SHP77 (cell line): ENCODE measurements at regions not wholly inside any gene's neighbourhood (a gene's known extent, or its start where the extent isn't known, plus 50 kb on each side); places are given as distances from the start of the nearest gene placed in this dataset.
"Not testable (repeated sequence)": the region's sequence is repeated elsewhere in the genome, so short reads cannot be mapped to it uniquely, and the experiment has no call there.

ENCODE experiments used
- DNase-seq, 2 experiments: peaks; one replicate each; lab custom pipeline; 2025; lab: John Stamatoyannopoulos, UW

DNA sequence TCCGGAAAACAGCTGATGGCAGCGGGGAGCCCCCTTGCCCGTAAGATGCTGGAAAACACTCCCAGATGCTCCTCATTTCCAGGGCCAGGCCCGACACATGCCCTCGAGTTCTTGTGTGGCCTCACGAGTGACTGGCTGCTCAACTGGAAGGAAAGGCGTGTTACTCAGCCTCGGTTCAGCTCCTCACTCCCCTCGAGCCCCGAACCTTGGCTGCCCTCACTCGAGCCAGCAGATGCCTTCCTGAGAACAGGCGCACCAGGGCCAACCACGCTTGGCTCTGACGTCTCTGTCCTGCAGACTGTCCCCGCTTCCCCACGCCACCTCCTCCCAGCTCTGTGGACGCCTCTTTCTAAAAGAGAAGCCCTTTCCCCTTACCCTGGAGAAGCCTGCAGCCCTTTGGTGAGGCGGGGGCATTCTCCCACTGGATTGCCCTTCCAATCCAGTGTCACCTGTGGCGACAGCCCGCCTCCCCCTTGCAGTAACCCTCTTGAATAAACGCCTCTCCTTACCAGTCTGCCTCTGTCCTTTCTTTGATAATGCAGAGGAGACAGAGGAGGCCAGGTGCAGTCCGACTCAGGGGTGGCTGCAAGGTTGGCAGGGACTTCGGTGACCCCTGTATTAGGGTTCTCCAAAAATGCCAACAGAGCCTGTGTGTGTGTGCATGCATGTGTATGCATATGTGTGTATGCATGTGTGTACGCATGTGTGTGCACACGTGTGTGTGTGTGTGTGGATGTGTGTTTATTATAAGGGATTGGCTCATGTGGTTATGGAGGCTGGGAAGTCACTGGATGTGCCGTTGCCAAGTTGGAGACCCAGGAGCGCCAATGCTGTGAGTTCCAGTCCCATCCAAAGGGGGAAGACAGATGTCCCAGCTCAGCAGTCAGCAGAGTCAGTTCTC lies 166.3 kb downstream of the KIF26A start:
- DNase-seq, result no peak

DNA sequence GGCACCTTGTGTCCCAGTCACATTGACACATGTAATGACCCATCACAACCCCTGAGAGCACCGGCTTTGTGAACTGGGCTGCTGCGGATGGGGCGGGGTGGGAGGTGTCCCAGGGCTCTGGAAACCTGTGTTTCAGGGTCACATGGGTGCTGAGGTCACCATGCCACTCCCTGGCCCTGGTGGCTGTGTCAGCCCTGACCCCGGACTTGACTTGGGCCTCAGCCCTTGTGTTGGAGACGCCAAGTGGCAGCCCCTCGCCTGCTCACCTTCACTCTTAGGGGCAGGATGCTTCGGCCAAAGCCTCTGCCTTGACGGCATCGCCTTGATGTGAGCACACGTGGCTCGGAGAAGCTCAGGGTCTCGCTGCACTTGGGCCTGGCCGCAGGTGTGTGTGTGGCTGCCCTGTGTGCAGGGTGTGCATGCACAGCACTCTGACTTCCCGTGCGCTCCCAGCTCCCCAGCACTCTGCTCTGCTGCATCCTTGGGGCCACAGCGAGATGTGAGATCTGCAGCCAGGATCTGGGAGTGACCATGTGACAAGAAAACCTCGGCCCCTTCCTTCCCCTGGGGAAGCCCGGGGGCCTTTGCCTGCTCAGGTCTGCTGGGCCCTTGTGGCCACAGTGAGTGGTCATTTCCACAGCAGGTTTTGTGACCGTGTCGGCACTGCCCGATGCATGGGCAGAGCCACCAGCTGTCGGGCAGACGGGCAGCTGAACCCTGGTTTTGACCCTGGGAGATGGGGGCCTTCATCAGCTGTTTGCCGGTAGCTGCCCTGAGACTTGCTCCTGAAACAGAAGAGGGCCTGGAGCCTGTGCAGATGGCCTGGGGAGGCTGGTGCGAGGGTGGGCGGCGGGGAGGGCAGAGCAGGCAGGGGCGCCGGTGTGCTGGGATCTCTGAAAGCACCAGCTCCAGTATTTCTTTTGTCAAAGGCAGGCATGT lies 167.4 kb downstream of the KIF26A start:
- DNase-seq, result no peak

DNA sequence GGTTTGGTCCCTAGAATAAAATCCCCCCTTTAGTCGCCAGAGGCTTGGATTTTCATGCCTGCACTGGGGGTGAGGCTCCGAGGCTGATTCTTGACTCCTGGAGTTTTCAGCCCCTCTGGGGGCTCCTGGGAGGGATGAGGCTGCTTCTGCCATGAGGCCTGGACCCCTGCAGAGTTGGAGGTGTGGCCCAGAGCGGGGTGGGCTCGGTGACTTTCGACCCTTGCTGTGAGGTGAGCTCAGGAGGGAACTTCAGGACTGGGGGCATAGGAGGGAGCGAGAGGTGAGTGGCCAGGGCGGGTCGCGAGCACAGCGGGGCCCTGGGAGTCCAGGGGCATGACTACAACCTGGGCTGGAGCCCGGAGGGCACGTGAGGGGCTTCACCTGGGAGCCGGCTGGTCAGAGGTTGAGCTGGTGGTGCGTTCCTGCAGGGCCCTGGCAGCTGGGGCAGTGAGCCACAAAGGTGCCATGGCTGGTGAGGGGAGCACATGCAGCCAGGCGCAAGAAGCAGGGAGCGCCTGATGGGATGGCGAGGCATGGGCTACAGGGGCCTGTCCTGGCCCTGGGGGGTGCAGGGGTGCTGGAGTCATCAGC lies 168.2 kb downstream of the KIF26A start:
- no peak for DNase-seq

DNA sequence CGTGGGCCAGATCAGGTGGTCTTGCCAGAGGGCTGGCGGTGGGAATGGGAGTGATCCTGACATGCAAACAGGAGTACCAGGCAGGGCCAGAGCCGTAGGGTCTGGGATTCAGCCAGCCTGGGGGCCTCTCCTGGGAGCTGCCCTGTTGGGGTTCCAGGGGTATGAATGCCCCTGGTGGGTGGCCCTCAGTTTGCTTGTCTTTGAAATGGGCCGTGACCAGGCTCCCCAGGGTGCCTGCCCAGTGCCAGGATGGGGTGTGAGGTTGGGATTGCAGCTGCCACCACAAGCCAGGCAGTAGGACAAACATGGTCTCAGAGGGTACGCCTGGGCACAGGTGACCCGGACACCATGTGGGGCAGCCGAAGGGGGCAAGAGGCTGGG lies 168.8 kb downstream of the KIF26A start:
- no peak for DNase-seq

DNA sequence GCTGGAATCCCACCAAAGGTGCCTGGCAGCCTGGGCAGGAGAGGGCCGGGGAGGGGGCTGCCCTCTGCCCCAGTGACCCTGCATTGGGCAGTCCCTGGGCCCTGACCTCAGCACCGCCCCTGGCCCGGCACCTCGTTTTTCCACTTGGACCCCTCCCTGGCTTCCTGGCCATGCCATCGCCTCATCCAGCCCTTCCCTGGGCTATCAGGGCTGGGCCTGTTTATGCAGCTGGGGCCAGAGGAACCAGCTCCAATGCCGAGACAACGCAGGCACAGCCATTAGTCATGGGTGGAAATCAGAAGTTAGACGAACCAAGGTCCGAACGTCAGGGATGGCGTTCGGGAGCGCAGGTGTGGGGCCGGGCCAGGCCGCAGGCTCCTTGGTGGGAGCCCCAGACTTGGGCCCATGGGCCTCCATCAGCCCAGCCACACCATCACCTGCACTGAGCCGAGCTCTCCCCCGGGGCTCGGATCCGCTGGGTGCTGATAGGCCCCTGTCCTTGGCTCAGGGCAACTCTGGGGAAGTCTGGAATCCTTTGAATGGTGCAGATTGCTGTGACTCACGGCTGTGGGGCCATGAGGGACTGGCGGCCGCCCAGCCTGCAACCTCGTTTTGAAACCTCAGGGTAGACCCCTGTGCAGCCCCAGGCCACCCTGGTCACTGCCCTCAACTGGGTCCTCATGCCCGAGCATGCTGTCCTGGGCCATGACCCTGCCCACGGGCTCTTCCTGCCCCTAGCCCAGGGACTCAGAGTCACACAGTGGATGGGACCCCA lies 169.4 kb downstream of the KIF26A start:
- DNase-seq, result no peak

DNA sequence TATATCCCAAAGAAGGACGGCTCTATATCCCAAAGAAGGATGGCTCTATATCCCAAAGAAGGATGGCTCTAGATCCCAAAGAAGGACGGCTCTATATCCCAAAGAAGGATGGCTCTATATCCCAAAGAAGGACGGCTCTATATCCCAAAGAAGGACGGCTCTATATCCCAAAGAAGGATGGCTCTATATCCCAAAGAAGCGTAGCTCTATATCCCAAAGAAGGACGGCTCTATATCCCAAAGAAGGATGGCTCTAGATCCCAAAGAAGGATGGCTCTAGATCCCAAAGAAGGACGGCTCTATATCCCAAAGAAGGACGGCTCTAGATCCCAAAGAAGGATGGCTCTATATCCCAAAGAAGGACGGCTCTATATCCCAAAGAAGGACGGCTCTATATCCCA lies 170.1 kb downstream of the KIF26A start:
- not testable (repeated sequence) for DNase-seq

DNA sequence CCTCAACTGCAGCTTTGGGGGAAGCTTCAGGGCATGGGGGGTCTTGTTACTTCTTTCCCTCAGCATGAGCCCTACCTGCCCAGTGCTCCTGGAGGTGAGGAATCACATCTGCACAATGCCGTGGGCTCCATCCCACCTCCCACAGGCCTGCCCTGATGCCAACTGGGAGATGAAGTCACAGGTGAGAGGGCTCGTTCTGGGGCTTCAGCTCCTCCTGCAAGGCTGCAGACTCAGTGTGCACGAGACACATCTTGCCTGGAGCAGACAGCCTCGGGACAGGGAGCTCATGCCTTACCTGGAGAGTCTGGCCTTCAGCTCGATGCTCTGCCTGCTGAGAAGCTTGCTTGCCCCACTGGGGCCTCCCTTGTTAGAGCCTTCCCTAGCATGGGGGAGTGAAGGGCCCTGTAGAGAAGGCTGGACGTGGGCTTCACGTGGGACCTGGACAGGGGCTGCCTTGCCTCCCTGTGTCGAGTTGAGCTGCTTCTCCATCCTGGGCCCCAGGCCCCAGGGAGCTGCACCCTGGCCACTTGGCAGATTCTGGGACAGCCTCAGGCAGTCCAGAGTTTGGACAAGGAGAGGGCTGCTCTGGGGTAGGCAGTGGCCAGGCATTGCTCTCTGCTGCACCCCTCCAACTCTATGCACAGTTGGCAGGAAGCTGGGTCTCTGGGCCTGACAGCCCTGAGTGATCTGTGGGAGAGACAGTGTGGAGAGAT lies 171.4 kb downstream of the KIF26A start:
- DNase-seq, result no peak

DNA sequence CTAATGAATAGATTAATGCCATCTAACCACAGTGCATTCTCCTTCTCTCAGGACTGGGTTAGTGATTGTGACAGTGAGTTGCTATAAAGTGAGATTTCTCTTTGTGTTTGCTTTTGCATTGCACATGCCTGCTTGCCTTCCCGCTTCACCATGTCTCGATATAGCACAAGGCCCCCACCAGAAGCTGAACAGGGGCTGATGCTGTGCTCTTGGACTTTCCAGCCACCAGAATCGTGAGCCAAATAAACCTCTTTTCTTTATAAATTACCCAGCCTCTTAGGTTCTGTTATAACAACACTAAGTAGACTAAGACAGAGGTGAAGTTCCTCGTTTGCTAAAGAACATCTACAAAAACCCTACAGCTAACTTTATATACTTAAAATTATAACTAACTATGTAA lies 173.0 kb downstream of the KIF26A start:
- no peak for DNase-seq

DNA sequence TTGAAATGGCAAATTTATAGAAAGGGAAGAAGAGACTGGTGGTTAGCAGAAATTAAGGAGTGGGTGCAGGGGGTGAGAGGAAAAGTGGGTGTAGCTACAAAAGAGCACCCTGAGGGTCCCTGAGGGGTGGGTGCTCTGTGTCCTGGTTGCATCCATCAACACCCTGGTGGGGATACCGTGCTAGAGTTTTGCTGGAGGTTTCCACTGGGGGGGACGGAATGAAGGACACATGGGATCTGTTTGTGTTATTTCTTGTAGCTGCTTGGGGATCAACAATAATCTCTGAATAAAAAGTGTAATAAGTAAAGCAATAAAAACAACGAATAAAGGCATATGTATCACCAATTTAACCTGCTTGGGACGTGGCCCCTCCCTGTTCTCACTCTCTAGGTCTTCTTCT lies 175.3 kb downstream of the KIF26A start:
- DNase-seq, result no peak

DNA sequence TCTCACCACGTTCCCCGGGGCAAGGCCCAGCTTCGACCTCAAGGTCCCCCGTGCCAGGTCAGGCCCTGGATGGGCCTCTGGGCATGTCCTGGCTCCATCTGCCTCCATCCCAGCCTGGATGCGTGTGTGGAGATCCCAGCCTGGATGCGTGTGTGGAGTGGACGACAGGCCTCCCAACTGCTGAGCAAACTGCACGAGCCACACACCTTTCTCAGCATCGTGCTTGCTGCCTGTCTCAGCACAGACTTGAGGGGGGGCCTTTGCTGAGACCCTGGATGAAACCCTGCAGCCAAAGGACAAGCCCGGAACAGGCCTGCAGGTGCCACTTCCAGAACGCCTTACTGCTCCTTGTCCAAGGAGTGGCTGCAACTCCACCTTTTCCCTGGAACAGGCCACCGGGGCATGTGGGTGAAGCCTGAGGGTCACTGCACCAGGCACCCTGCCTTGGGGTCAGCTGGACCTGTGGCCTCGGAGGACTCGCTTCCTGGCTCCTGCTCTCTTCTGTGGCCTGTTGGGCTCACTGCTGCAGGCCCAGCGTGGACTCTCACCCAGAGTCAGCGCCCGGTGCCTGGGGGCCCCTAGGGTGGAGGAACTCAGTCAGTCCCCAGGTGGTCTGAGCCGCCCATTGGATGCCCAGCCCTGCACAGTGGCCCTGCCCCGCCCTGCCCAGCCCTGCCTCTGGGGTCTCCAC lies 176.0 kb downstream of the KIF26A start:
- DNase-seq, result no peak

DNA sequence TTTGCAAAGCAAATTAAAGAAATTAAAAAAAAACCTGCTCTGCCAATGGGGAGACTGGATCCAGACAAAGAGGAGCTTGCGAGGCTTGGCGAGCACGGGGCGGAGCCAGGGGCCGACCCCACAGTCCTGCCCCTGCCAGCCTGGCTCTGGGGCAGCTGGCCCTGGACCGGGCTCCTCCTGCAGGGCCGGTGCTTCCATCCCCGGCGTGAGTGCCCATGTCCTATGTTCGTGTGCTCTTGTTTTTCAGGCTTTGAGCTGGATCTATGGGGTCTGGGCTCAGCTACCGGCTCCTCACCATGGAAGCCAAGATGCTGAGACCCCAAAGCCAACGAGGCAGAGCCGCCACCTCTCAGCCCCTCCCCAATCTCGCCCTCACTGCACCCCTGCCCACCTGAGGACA lies 176.8 kb downstream of the KIF26A start:
- DNase-seq, result no peak

DNA sequence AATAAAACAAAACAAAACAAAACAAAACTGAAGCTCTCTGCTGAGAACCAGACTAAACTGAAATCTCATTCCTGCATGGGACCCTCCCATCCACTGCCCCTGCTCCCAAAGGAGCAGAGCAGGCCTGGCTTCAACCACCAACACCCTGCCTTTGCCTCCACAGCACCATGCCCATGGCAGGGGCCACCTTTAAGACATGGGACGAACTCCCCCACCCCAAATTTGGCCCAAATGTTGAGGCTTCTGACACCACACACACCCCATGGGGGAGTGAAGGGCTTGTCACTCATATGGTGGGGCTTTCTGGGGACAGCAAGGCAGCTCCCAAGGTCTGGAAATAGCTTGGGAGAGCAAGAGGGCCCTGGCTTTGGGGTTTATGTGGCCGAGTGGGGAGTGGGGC lies 177.2 kb downstream of the KIF26A start:
- no peak for DNase-seq

DNA sequence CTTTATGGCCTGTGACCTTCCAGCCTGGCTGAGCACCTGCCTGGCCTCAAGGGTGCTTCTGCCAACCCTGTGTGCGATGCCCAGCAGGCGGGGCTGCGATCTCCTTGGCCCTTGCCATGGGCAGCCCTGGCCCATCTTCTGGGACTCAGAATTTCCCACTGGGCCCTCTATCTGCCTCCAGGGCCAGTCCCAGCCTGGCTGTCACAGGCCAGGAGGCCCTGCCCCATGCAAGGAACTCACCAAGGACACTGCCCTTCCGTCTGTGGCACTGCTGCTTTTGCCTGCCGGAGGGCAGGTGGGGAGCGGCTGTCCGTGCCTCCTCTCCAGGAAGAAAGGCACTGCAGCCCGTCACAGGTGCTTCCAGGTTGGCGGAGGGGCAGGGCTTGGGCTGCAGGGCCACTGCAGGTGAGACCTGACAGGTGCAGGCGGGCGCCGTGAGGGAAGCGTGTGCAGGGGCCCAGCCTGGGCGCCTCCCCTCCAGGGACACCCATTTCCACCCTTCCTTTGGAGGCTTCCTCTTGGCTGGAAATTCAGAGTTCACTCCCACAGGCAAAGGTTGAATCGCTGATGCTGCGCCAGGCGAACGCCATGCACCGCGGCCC lies 177.8 kb downstream of the KIF26A start:
- no peak for DNase-seq

DNA sequence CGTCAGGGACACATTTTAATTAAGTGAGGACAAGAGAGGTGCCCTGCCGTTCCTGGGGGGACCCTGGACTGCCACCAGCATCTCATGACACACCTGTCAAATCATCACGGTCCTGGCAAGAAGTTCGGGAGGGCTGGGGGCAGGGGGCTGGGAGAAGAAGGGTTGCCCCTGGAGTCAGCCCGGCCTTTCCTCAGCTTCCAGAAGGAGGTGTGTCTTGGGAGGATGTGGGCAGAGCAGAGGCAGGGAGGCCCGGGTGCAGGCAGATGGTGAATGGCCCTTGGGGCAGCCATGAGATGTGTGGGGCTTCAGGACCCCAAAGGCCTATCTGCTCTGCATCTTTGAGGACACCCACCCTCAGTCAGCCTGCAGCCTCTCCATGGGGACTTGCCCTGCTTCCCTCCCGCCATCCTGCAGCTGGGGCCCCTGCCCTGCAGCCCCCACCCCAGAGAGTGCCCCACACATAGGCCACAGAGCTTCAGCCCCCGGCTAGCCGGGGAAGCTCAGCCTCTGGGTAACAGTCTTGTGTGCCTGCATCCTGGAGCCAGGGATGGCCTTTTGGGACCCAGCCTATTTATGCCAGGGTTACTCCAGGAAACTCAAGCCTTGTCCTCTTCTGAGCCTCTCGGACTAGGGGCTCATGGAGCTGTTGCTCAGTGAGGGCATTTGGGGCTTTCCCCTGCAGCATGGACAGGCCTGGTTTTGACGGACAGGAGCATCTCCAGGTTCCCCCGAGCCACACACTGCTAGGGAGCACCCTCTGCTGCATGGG lies 178.5 kb downstream of the KIF26A start:
- no peak for DNase-seq

DNA sequence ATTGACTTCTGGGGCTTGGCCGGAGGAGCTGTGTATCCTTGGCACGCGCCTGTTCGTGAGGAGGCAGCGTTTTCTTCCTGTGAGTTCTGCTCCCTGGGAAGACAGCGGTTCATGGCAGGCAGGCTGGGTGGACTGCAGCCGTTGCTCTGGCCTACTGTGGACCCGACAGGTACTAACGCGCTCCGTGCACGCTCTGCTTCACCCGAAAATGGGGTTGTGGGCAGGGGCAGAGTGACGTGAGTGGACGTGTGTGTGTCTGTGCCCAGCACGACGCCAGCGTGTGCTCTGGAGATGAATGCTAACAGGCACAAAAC lies 179.1 kb downstream of the KIF26A start:
- no peak for DNase-seq

DNA sequence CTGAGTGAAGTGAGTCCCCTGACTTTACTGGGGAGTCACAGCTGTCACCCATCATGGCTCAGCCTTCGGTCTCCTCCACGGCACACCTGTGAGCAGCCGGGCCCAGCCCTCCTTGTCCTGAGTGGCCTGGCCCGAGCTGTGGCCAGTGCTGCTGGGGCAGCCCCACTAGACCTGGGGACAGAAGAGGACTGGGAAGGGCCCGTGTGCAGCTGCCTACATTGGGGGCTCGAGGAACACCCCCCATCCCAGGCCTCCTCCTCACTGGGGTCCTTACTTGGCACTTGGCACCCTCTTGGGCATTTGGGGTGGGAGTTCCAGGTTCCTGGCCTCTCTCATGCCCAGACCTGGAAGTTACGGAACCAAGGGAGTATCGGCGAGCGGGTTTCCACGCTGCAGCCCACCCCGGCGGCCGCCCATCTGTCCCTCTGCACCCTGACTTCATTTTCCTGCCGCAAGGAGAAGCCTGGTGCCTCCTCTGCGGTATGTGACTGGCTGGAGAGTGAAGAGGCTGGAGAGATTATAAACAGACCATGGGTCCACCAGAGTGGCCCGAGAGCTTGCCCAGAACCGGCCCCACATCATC lies 179.7 kb downstream of the KIF26A start:
- no peak for DNase-seq

DNA sequence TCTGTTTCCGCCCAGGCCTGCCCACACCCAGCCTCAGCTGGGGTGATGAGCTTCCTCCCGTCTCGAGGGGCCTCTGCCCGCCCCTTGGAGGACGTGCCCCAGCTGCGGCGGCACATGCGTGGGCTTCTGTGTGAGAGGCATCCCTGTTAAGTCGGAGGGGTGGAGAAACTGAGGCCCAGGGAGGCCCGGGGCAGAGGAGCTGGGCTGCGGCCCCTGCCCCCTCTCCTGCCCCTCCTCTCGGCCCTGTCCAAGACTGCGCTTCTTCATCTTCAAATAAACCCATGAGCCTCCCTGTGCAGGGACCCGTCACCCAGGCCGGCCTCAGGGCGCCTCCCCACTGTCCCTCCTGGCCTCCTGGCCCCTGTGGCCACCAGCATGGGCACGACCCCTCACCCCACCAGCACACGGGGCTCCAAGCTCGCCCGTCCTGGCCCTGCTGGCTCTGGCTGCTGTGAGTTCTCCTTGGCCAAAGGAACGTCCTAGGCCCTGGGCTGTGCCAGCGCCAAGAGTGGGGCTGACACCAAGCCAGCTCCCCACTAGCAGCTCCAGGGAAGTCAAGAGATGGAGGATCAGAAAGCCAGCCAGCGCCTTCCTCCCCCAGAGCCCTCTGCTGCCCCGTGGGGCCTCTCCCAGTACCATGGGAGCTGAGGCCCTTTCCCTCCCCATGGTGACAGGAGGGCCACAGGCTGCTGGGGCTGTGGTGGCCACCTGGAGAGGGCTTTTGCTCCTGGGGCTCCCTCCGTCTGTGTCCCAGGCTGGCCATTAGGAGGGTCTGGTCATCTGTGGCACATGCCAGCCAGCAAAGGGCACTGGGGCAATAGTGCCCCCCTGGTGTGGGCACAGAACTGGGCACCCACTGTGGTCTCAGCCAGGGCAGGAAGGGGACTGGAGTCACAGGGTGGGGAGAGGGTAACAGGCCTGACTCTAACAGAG lies 180.4 kb downstream of the KIF26A start:
- no peak for DNase-seq
